GM12891 (cell line): ENCODE measurements at regions not wholly inside any gene's neighbourhood (a gene's known extent, or its start where the extent isn't known, plus 50 kb on each side); places are given as distances from the start of the nearest gene placed in this dataset.

Experiments
- POLR2A ChIP-seq: IDR thresholded peaks from 2 replicates; pipeline ENCODE4 v1.6.1; 2011; ENCODE audit warnings: low read depth, low read length, control low read depth
- POLR2AphosphoS5 ChIP-seq: IDR thresholded peaks from 2 replicates; pipeline ENCODE4 v1.6.1; 2011; ENCODE audit warnings: low read depth, low read length, control low read depth
- TAF1 ChIP-seq: IDR thresholded peaks from 2 replicates; pipeline ENCODE4 v1.6.1; 2011; ENCODE audit warnings: low read depth, low read length, control low read depth

GRCh38 chr2:203809991-203810510 lies 57.5 kb upstream of the CTLA4 start:
- no peak for TF ChIP-seq POLR2A
- TF ChIP-seq POLR2AphosphoS5: no peak
- TF ChIP-seq TAF1: no peak
